WI38 (cell line): ENCODE measurements at regions not wholly inside any gene's neighbourhood (a gene's known extent, or its start where the extent isn't known, plus 50 kb on each side); places are given as distances from the start of the nearest gene placed in this dataset.
"Not testable (repeated sequence)": the region's sequence is repeated elsewhere in the genome, so short reads cannot be mapped to it uniquely, and the experiment has no call there.

Experiments
- H3K4me3 ChIP-seq: 2 replicates; pipeline ENCODE4 v1.5.1; 2011; ENCODE audit warnings: low read depth, mild to moderate bottlenecking, control low read depth, low read length
- TF ChIP-seq, protein P1 (sequence below): IDR thresholded peaks from 2 replicates; pipeline ENCODE4 v1.5.1; 2012; ENCODE audit warnings: low read depth, mild to moderate bottlenecking, control low read depth, low read length

DNA sequence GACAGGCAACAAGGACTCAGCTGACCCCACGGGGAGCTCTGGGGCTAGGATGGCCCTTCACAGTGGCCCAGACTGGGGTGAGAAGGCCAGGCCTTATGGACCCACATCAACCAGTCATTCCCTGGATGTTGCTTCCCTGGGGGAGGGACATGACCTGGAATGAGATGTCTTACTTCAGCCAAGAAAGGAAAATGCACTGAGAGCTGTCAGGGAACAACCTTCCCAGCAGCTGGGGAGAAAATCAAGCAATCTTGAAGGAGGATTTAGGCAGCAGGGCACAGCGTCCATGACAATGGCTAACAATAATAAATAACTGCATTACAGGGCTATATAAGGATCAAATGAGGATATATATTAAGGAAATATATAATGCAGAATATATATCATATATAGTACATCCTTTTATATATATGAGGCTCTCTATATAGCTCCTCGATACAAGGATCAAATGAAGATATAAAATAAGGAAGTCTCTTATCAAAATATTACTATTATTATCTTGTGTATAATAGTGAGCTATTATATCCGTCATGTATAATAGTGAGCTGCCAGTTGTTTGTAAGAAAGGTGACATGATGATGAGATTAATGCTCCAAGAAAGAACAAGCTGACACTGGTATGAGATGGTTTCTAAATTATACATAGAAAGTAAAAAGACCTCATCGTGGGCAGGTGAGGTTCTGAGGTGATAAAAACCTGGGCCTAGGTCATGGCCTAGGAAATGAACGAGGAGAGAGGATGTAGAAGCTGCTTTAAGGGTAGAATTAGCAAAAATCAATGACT is 117.8 kb upstream of the LIPC start:
- H3K4me3 ChIP-seq, result no peak overlapping the region
- TF ChIP-seq, protein P1, sequence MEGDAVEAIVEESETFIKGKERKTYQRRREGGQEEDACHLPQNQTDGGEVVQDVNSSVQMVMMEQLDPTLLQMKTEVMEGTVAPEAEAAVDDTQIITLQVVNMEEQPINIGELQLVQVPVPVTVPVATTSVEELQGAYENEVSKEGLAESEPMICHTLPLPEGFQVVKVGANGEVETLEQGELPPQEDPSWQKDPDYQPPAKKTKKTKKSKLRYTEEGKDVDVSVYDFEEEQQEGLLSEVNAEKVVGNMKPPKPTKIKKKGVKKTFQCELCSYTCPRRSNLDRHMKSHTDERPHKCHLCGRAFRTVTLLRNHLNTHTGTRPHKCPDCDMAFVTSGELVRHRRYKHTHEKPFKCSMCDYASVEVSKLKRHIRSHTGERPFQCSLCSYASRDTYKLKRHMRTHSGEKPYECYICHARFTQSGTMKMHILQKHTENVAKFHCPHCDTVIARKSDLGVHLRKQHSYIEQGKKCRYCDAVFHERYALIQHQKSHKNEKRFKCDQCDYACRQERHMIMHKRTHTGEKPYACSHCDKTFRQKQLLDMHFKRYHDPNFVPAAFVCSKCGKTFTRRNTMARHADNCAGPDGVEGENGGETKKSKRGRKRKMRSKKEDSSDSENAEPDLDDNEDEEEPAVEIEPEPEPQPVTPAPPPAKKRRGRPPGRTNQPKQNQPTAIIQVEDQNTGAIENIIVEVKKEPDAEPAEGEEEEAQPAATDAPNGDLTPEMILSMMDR, result no peak

DNA sequence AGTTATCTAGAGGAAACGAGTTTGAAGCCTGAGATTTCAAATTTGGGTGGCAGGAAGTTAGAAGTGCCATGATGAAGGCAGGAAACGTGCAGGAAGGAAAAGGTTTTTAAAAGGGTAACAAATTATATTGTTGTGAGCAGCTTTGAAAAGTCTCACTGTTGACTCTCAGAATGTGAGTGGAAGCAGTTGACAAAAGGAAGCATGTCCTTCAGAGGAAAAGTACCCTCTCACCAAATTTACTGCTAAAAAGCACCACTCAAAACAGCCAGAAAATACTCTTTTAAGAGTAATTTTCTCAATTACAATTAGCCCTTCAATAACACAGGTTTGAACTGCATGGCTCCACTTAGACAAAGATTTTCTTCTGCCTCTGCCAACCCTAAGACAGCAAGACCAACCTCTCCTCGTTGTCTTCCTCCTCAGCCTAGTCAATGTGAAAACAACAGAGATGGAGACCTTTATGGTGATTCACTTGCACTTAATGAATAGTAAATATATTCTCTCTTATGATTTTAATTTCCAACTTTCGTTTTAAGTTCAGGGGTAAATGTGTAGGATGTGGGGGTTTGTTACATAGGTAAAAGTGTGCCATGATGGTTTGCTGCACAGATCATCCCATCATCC is 117.1 kb upstream of the LIPC start:
- TF ChIP-seq, protein P1, result no peak
- no peak overlapping the region for H3K4me3 ChIP-seq

DNA sequence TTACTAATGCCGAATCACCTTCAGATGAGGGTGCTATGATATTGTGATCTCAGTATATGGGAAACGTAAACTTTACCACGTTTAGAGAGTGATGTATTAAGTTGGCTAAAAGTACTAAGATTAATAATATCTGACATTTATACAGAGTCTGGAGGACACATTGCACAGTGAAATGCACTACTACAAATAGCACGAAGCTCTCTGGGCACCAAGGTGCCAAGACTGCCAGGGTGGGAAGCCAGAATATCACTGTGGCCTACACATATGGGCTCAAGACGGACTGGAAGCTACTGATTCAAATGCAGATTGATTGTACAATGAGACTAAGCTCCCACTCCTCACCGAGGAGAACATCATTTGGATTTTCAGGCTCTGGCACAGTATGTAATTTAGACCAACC is 113.3 kb upstream of the LIPC start:
- TF ChIP-seq, protein P1, result no peak
- H3K4me3 ChIP-seq, result no peak overlapping the region

DNA sequence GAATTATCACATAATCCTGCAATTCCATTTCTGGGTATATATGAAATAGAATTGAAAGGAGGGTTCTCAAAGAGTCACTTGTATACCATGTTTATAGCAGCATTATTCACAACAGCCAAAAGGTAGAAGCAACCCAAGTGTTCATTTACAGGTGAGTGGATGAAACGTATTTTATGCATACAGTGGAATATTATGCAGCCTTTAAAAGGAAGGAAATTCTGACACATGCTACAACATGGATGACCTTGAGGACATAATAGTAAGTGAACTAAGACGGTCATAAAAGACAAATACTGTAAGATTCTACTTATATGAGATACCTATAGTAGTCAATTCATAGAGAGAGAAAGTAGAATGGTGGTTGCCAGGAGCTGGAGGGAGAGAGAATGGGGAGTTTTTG is 110.8 kb upstream of the LIPC start:
- H3K4me3 ChIP-seq, result no peak overlapping the region
- TF ChIP-seq, protein P1, result no peak

DNA sequence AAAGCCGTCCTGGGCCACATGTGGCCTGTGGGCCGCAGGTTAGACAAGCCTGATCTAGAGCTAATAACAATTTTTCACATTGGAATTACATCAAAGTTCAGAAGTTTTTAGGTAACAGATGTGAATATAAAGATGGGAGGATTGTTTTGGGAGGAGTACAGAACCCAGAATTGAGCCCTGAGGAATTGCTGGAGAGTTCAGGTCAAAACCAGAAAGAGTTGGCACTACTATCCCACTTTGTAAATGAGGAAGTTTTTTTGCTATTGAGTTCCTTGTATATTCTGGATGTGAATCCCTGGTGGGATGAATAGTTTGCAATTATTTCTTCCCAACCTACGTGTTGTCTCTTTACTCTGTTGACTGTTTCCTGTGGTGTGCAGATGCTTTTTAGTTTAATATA is 109.5 kb upstream of the LIPC start:
- no peak overlapping the region for H3K4me3 ChIP-seq
- TF ChIP-seq, protein P1, result no peak

DNA sequence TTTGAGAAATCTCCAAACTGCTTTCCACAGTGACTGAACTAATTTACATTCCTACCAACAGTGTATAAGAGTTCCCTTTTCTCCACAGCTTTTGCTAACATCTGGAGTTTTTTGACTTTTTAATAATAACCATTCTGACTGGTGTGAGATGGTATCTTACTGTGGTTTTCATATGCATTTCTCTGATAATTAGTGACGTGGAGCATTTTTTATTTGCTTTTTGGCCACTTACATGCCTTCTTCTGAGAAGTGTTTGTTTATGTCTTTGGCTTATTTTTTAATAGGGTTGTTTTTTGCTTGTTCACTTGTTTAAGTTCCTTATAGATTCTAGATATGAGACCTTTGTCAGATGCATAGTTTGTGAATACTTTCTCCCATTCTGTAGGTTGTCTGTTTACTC is 108.5 kb upstream of the LIPC start:
- H3K4me3 ChIP-seq, result not testable (repeated sequence)

DNA sequence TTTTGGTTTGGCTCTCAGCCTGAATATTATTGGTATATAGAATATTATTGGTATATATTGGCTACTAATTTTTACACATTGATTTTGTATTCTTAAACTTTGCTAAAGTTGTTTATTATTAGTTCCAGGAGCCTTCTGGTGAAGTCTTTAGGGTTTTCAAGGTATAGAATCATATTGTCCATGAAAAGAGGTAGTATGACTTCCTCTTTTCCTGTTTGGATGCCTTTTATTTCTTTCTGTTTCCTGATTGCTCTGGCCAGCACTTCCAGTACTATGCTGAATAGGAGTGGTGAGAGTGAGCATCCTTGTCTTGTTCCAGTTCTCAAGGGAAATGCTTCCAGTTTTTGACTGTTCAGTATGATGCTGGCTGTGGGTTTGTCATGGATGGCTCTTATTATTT is 107.3 kb upstream of the LIPC start:
- no peak overlapping the region for H3K4me3 ChIP-seq
- TF ChIP-seq, protein P1, result no peak
